WERI-Rb-1 (cell line): ENCODE measurements at regions not wholly inside any gene's neighbourhood (a gene's known extent, or its start where the extent isn't known, plus 50 kb on each side); places are given as distances from the start of the nearest gene placed in this dataset.

Experiments
- DNase-seq: peaks from one replicate; pipeline ENCODE4 v3.0.0-alpha.2; 2020
- H3K27ac ChIP-seq: fragments of 250-450 bp; sonication (Bioruptor Pico); 2 replicates; pipeline ENCODE4 v1.5.1; 2020; ENCODE audit warnings: mild to moderate bottlenecking, moderate library complexity
- H3K27me3 ChIP-seq: fragments of 250-450 bp; sonication (Bioruptor Pico); 2 replicates; pipeline ENCODE4 v1.5.1; 2021; ENCODE audit warnings: mild to moderate bottlenecking, low read depth, moderate library complexity; ENCODE audit not compliant: insufficient read depth, severe bottlenecking
- H3K36me3 ChIP-seq: fragments of 250-450 bp; sonication (Bioruptor Pico); 2 replicates; pipeline ENCODE4 v1.5.1; 2020; ENCODE audit warnings: mild to moderate bottlenecking, moderate library complexity
- H3K4me3 ChIP-seq: 2 replicates; pipeline ENCODE4 v1.5.1; 2011; ENCODE audit warnings: low read depth, mild to moderate bottlenecking, control low read depth, low read length
- H3K9me3 ChIP-seq: fragments of 250-450 bp; sonication (Bioruptor Pico); 2 replicates; pipeline ENCODE4 v1.5.1; 2021; ENCODE audit warnings: mild to moderate bottlenecking, moderate library complexity; ENCODE audit not compliant: severe bottlenecking
- TF ChIP-seq, protein P1 (sequence below): IDR thresholded peaks from 2 replicates; pipeline ENCODE4 v1.5.1; 2011; ENCODE audit warnings: low read depth, mild to moderate bottlenecking, control low read depth, inconsistent platforms, low read length

GRCh38 chr5:73337586-73338255, 110.9 kb downstream of the FOXD1 start:
- Histone ChIP-seq H3K27ac (no peak overlapping the region), H3K4me3 (no peak overlapping the region), H3K27me3 (no peaks in the 10 kb centered on the region), H3K9me3 (no peaks in the 10 kb centered on the region), H3K36me3 (no peaks in the 10 kb centered on the region)
- TF ChIP-seq, protein P1, sequence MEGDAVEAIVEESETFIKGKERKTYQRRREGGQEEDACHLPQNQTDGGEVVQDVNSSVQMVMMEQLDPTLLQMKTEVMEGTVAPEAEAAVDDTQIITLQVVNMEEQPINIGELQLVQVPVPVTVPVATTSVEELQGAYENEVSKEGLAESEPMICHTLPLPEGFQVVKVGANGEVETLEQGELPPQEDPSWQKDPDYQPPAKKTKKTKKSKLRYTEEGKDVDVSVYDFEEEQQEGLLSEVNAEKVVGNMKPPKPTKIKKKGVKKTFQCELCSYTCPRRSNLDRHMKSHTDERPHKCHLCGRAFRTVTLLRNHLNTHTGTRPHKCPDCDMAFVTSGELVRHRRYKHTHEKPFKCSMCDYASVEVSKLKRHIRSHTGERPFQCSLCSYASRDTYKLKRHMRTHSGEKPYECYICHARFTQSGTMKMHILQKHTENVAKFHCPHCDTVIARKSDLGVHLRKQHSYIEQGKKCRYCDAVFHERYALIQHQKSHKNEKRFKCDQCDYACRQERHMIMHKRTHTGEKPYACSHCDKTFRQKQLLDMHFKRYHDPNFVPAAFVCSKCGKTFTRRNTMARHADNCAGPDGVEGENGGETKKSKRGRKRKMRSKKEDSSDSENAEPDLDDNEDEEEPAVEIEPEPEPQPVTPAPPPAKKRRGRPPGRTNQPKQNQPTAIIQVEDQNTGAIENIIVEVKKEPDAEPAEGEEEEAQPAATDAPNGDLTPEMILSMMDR, result no peak
- no peak for DNase-seq

DNA sequence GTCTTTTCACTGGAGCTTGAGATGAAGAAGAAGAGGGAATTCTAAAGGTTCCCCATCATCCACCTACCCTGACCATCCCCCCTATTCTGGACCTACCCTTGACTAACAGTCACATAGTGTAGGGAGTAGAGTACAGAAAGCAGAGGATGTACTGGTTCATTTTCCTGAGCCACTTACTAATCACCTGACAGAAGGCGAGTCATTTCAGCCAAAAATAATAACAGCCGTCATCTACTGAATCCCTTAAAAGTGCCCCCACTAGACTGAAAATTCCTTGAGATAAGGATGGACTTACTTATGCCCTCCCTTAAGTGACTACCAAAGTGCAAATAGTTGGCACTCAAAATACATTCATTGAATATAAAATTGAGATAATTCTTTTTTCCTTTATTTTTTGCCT, 112.2 kb downstream of the FOXD1 start:
- Histone ChIP-seq H3K27ac (no peak overlapping the region), H3K36me3 (no peaks in the 10 kb centered on the region), H3K4me3 (no peak overlapping the region), H3K27me3 (no peaks in the 10 kb centered on the region), H3K9me3 (no peaks in the 10 kb centered on the region)
- no peak for DNase-seq
- TF ChIP-seq, protein P1, result no peak

- Histone ChIP-seq H3K4me3 (no peak overlapping the region), H3K9me3 (no peaks in the 10 kb centered on the region), H3K27ac (no peak overlapping the region), H3K27me3 (no peaks in the 10 kb centered on the region), H3K36me3 (no peaks in the 10 kb centered on the region)
- no peak for DNase-seq
- TF ChIP-seq, protein P1, result no peak
Measured at GRCh38 chr5:73333944-73334703, 114.5 kb downstream of the FOXD1 start.

DNA sequence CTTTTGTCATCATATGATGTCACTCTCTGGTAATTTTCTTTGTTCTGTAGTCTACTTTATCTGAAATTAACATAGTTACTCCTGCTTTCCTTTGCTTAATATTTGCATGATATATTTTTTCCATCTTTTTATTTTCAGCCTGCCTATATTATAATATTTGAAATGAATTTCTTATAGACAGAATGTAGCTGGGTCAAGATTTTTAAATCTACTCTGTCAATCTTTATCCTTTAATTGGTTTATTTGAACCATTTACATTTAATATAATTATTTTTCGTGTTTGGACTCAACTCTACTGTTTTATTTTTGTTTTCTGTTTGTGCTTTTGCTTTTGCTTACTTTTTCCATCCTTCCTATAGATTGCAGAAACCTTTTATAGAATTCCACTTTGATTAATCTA, 118.0 kb downstream of the FOXD1 start:
- H3K4me3 ChIP-seq, result no peak overlapping the region
- TF ChIP-seq, protein P1, result no peak
- DNase-seq, result no peak
- no peak overlapping the region for H3K27ac ChIP-seq
- H3K36me3 ChIP-seq, result no peaks in the 10 kb centered on the region
- no peaks in the 10 kb centered on the region for H3K27me3 ChIP-seq
- no peaks in the 10 kb centered on the region for H3K9me3 ChIP-seq

DNA sequence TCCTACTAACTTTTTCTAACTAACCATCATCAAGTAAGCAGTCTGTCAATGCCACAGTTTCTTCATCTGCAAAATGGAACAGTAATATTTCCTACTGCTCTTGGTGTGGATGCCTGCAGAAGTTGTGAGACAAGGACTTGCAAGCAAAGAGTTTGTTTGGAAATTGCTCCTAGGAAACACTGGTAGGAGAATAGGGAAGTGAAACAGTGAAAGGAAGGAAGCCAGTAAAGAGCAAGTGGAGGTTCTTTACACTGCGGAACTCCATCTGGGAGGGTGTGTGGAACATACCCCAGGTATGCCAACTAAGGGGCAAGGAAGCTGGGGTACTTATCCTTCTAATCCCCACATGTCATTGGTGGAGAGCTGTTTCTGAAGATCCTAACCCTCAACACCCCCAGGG, 119.9 kb downstream of the FOXD1 start:
- Histone ChIP-seq H3K9me3 (no peaks in the 10 kb centered on the region), H3K36me3 (no peaks in the 10 kb centered on the region), H3K4me3 (no peak overlapping the region), H3K27ac (no peak overlapping the region), H3K27me3 (no peaks in the 10 kb centered on the region)
- no peak for DNase-seq
- TF ChIP-seq, protein P1, result no peak
